Fibroblast of pulmonary artery (primary cell): ENCODE measurements at regions not wholly inside any gene's neighbourhood (a gene's known extent, or its start where the extent isn't known, plus 50 kb on each side); places are given as distances from the start of the nearest gene placed in this dataset.

Experiments
- DNase-seq: peaks from one replicate; pipeline ENCODE4 v3.0.0-alpha.2; 2010; ENCODE audit warnings: low read depth
- H3K4me3 ChIP-seq: replicated peaks from 2 replicates; pipeline ENCODE4 v1.5.1; 2011; ENCODE audit warnings: low read depth, mild to moderate bottlenecking, control low read depth, low read length, moderate library complexity
- CTCF ChIP-seq: IDR thresholded peaks from 2 replicates; pipeline ENCODE4 v1.5.1; 2011; ENCODE audit warnings: mild to moderate bottlenecking, control low read depth, low read length, inconsistent platforms; ENCODE audit errors: missing control alignments

DNA sequence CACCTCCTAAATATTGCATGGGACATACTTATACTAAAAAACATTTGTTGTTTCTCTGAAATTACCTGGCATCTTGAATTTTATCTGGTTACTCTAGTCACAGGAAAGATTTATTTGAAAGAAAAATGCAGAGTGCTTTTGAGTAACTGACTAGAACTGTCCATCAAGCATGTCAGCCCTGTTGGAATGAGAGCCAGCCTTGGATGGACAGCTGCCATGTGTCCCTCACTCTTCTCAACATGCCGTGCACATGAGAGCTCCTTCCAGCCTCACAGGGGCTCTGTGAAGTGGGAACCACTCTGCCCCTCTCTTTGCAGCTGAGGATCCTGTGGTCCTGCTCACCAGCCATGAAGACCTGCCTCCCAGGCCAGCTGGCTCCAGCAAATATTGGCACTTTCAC, 118.3 kb upstream of the SHH start:
- TF ChIP-seq CTCF = no peak
- DNase-seq = no peak
- no peak overlapping the region for H3K4me3 ChIP-seq

GRCh38 chr7:155930061-155930460, 117.8 kb upstream of the SHH start:
- no peak for DNase-seq
- no peak overlapping the region for H3K4me3 ChIP-seq
- TF ChIP-seq CTCF = no peak

- no peak for TF ChIP-seq CTCF
- no peak for DNase-seq
- H3K4me3 ChIP-seq = no peak overlapping the region
Observed at GRCh38 chr7:155928583-155928982, 116.3 kb upstream of the SHH start.

GRCh38 chr7:155927905-155928304, 115.6 kb upstream of the SHH start:
- no peak for TF ChIP-seq CTCF
- no peak overlapping the region for H3K4me3 ChIP-seq
- DNase-seq = no peak

GRCh38 chr7:155925682-155926081, 113.4 kb upstream of the SHH start:
- DNase-seq = no peak
- H3K4me3 ChIP-seq = no peak overlapping the region
- TF ChIP-seq CTCF = no peak

- no peak for DNase-seq
Observed at GRCh38 chr7:155922067-155922816, 110.0 kb upstream of the SHH start.

More at GRCh38 chr7:155922067-155922816, 110.0 kb upstream of the SHH start:
- H3K4me3 ChIP-seq = no peak overlapping the region
- TF ChIP-seq CTCF = no peak
